ENCODE measurements at regions not wholly inside any gene's neighbourhood (a gene's known extent, or its start where the extent isn't known, plus 50 kb on each side); places are given as distances from the start of the nearest gene placed in this dataset.

DNA sequence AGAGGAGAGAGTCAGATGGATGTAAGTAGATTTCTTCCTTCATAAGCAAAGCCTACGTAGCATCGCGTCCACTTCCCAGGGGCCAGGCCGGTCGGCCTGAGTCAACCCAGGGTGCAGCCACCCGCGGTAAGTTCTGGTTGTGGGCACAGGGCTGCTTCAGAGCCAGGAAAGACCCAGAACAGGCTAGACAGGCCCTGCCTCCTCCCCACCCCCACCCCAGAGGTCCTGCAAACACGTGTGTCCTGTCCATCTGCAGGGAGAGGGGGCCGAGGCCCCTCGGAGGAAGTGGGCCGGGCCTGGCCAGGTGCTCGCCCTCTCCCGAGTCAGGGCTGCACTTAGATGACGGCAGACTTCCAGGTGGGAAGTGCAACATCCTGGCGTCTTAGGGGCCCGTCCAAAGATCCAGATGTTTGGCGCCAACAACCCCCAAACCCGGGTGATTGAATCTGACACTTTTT is 100.8 kb upstream of the ALDH1A3 start:
- H3K4me3 ChIP-seq (ENCODE audit: extremely low read depth in 1 of 4, insufficient read depth in 2 of 4, low read depth in 3 of 4, low read length in 4 of 4) = no peak overlapping the region
- no peak overlapping the region for H3K18ac ChIP-seq (ENCODE audit: extremely low read depth, low read length)
- no peak overlapping the region for H4K5ac ChIP-seq (ENCODE audit: insufficient read length, low read depth, low read length)
- H4K20me1 ChIP-seq (replicated peaks in 1 of 2; ENCODE audit: control insufficient read depth in 1 of 2, insufficient read depth in 2 of 2, low read length in 2 of 2) = no peaks in the 10 kb centered on the region
- no peak for TF ChIP-seq POU5F1 (IDR thresholded peaks at IDR 0.05; ENCODE audit: low read depth, low read length)
- no peak for TF ChIP-seq KDM1A (IDR thresholded peaks at IDR 0.05; ENCODE audit: borderline replicate concordance, low read length)
- no peak for TF ChIP-seq HDAC6 (IDR thresholded peaks at IDR 0.05; ENCODE audit: low read depth, low read length)
- TF ChIP-seq, protein P1, sequence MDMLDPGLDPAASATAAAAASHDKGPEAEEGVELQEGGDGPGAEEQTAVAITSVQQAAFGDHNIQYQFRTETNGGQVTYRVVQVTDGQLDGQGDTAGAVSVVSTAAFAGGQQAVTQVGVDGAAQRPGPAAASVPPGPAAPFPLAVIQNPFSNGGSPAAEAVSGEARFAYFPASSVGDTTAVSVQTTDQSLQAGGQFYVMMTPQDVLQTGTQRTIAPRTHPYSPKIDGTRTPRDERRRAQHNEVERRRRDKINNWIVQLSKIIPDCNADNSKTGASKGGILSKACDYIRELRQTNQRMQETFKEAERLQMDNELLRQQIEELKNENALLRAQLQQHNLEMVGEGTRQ (IDR thresholded peaks at IDR 0.05; ENCODE audit: low read length) = no peak
- TF ChIP-seq CBX5 (IDR thresholded peaks at IDR 0.05; ENCODE audit: low read depth, low read length) = no peak
- no peak overlapping the region for H2BK20ac ChIP-seq (ENCODE audit: low read length)
- no peak overlapping the region for H2AFZ ChIP-seq (ENCODE audit: low read length)
- no peak overlapping the region for H4K91ac ChIP-seq (replicated peaks; ENCODE audit: insufficient read length, low read length)
- H2BK5ac ChIP-seq (ENCODE audit: low read depth, low read length) = no peak overlapping the region
- H2BK120ac ChIP-seq (replicated peaks; ENCODE audit: low read depth, low read length) = no peak overlapping the region
- no peak overlapping the region for H2BK15ac ChIP-seq (ENCODE audit: low read length)
- no peak overlapping the region for H3K14ac ChIP-seq (ENCODE audit: insufficient read length)
- no peaks in the 10 kb centered on the region for H3K23me2 ChIP-seq (ENCODE audit: low read depth, low read length)
- no peaks in the 10 kb centered on the region for H3K79me2 ChIP-seq (ENCODE audit: control insufficient read depth in 1 of 2, insufficient read depth in 2 of 2, low read length in 2 of 2)
- no peak overlapping the region for H3K23ac ChIP-seq (ENCODE audit: insufficient read length)
- H3K56ac ChIP-seq (replicated peaks; ENCODE audit: insufficient read length, low read depth, low read length) = no peak overlapping the region
- no peak overlapping the region for H3K27ac ChIP-seq (ENCODE audit: low read depth, low read length)
- no peaks in the 10 kb centered on the region for H3K27me3 ChIP-seq (replicated peaks in 1 of 4; ENCODE audit: control insufficient read depth in 3 of 4, extremely low read depth in 1 of 4, insufficient read depth in 3 of 4, low read length in 3 of 4)
- no peaks in the 10 kb centered on the region for H3K79me1 ChIP-seq (ENCODE audit: low read depth, low read length)
- ChIA-PET POLR2A (ENCODE audit: partially characterized antibody) (no interaction called here), CTCF (ENCODE audit: partially characterized antibody) (interaction anchor here (0.9 kb wide), 1 partner anchor 8 kb away, joined by 3 read pairs; no protein-coding TSS in a partner anchor)
- H2AK5ac ChIP-seq (ENCODE audit: low read depth, low read length) = no peak overlapping the region
- H3K9ac ChIP-seq (replicated peaks in 1 of 4; ENCODE audit: extremely low read depth in 1 of 4, low read depth in 3 of 4, low read length in 3 of 4) = no peak overlapping the region
- no peak overlapping the region for H2BK12ac ChIP-seq (ENCODE audit: low read depth, low read length)
- no peak overlapping the region for H4K8ac ChIP-seq (ENCODE audit: extremely low read depth, insufficient read depth, low read length)
- no peak overlapping the region for H3K4me2 ChIP-seq (ENCODE audit: insufficient read depth in 1 of 2, low read depth in 2 of 2, low read length in 2 of 2)
- 85% methylated on average over 16 of the region's 18 CpGs; no CpG with 5 or more reads in 1 of the 2 experiments for WGBS, 2 experiments (ENCODE audit: extremely low coverage in 1 of 2, insufficient coverage in 1 of 2, insufficient read length in 1 of 2, insufficient replicate concordance in 2 of 2, low coverage in 1 of 2, low lambda C conversion rate in 2 of 2, missing lambda C conversion rate in 1 of 2)
- peak in 1 of 2 experiments; percentile 33 for DNase-seq (ENCODE audit: low read depth in 1 of 2, low spot score in 2 of 2)
- H3K4ac ChIP-seq (replicated peaks; ENCODE audit: insufficient read length, low read depth, low read length) = no peak overlapping the region
- H3K4me1 ChIP-seq (replicated peaks in 1 of 4; ENCODE audit: control insufficient read depth in 3 of 4, insufficient read depth in 4 of 4, low read length in 3 of 4) = peaks cover 0 to 6% (median 3%) of the 10 kb centered on the region in 4 experiments; a peak in 1 of 7 replicates
- H3K36me3 ChIP-seq (ENCODE audit: control insufficient read depth in 2 of 4, insufficient read depth in 4 of 4, low read length in 3 of 4) = no peaks in the 10 kb centered on the region
- H3K9me3 ChIP-seq (ENCODE audit: insufficient read depth in 2 of 2, low read depth in 1 of 2, low read length in 1 of 2) = peaks cover 3 to 7% of the 10 kb centered on the region in 2 experiments; a peak in 2 of 4 replicates
- FAIRE-seq = no peak

Data from H1 (cell line).